Motor neuron (in vitro differentiated cells): ENCODE measurements at regions not wholly inside any gene's neighbourhood (a gene's known extent, or its start where the extent isn't known, plus 50 kb on each side); places are given as distances from the start of the nearest gene placed in this dataset.

Experiments used
- ATAC-seq, 8 experiments: fragments of 200-7000 bp; cut with Tn5 transposase; replicated peaks in 6 of 8; 2 replicates each; pipeline ENCODE4 v1.8.0; 2021; ENCODE audit warnings: mild to moderate bottlenecking in 8 of 8, moderate library complexity in 8 of 8
- H3K27ac ChIP-seq, 2 donors: fragments of 250-450 bp; sonication (Bioruptor Pico); 2 replicates each; pipeline ENCODE4 v1.9.0; 2021; ENCODE audit warnings: antibody characterized with exemption in 2 of 2, mild to moderate bottlenecking in 2 of 2, moderate library complexity in 1 of 2
- H3K4me1 ChIP-seq, 2 donors: fragments of 250-450 bp; sonication (Bioruptor Pico); replicated peaks in 1 of 2; 2 replicates each; pipeline ENCODE4 v1.6.1; 2021; ENCODE audit warnings: antibody characterized with exemption in 2 of 2, mild to moderate bottlenecking in 2 of 2, moderate library complexity in 1 of 2
- H3K4me3 ChIP-seq, 5 donors: fragments of 250-450 bp; sonication (Bioruptor Pico); 2 replicates each; pipeline ENCODE4 v1.9.0; 2021; ENCODE audit warnings: antibody characterized with exemption in 5 of 5, mild to moderate bottlenecking in 5 of 5, moderate library complexity in 4 of 5
- WGBS, 10 experiments: fragments of 450-650 bp; shearing (Covaris generic); methylation state at CpG; one replicate each; pipeline ENCODE4 v1.0.0; 2022; 5-methylcytosine and 5-hydroxymethylcytosine counted together
- in situ Hi-C, 9 experiments: fragments of 400-800 bp; cut with MboI; loops; one replicate each; pipeline ENCODE4 v1.15.0; 2021; ENCODE audit warnings: low sequenced_read_pairs in 9 of 9, low pct_unique_long_range_greater_than_20kb in 2 of 9; ENCODE audit not compliant: unreplicated experiment in 9 of 9

GRCh38 chr6:4584801-4585200 lies 191.4 kb upstream of the CDYL start:
- Histone ChIP-seq H3K4me1 (peaks cover 0 to 6% of the 10 kb centered on the region in 2 donors), H3K27ac (no peak overlapping the region), H3K4me3 (no peak overlapping the region)
- no peak for ATAC-seq
- 60 to 100% (median 82%) methylated on average over 1 to 4 of the region's 5 CpGs for WGBS, 10 experiments
- in situ Hi-C loops = no loop called here

GRCh38 chr6:4582506-4583417 lies 193.4 kb upstream of the CDYL start:
- peak in 2 of 8 experiments; percentile 40 to 66 for ATAC-seq
- no peak overlapping the region for H3K4me3 ChIP-seq
- WGBS, 10 experiments = 7 to 100% (median 69%) methylated on average over 1 to 5 of the region's 8 CpGs
- no peak overlapping the region for H3K27ac ChIP-seq
- peaks cover 0 to 7% of the 10 kb centered on the region in 2 donors for H3K4me1 ChIP-seq
- in situ Hi-C loops = no loop called here

- Histone ChIP-seq H3K27ac (no peak overlapping the region), H3K4me1 (peaks cover 0 to 13% of the 10 kb centered on the region in 2 donors), H3K4me3 (no peak overlapping the region)
- in situ Hi-C loops = no loop called here
- ATAC-seq = peak in 5 of 8 experiments; percentile 26 to 62 (median 38)
- 15 to 64% (median 53%) methylated on average over 1 to 6 of the region's 6 CpGs; no CpG with 5 or more reads in 1 of the 10 experiments for WGBS, 10 experiments
These were observed 194.5 kb upstream of the CDYL start for GRCh38 chr6:4581468-4582385.

- in situ Hi-C loops = no loop called here
- no peak overlapping the region for H3K27ac ChIP-seq
- 83 to 100% (median 100%) methylated on average over 1 of the region's 1 CpG; no CpG with 5 or more reads in 3 of the 10 experiments for WGBS, 10 experiments
- H3K4me3 ChIP-seq = no peak overlapping the region
- peaks cover 0 to 13% of the 10 kb centered on the region in 2 donors for H3K4me1 ChIP-seq
- ATAC-seq = no peak
These were observed 195.8 kb upstream of the CDYL start for GRCh38 chr6:4580361-4580760.

GRCh38 chr6:4577406-4577805 lies 198.8 kb upstream of the CDYL start:
- peak in 5 of 8 experiments; percentile 7 to 88 (median 47) for ATAC-seq
- in situ Hi-C loops = no loop called here
- no peak overlapping the region for H3K4me3 ChIP-seq

GRCh38 chr6:4575714-4576113 lies 200.5 kb upstream of the CDYL start:
- no peak overlapping the region for H3K4me3 ChIP-seq
- peak in 2 of 8 experiments; percentile 78 to 82 for ATAC-seq
- H3K4me1 ChIP-seq = peaks cover 0 to 6% of the 10 kb centered on the region in 2 donors
- in situ Hi-C loops = no loop called here
- H3K27ac ChIP-seq = no peak overlapping the region
- 0 to 100% (median 89%) methylated on average over 1 to 4 of the region's 5 CpGs; no CpG with 5 or more reads in 1 of the 10 experiments for WGBS, 10 experiments

More at GRCh38 chr6:4577406-4577805, 198.8 kb upstream of the CDYL start:
- 0 to 80% (median 49%) methylated on average over 1 to 2 of the region's 2 CpGs; no CpG with 5 or more reads in 2 of the 10 experiments for WGBS, 10 experiments
- Histone ChIP-seq H3K4me1 (peaks cover 0 to 11% of the 10 kb centered on the region in 2 donors), H3K27ac (no peak overlapping the region)

- in situ Hi-C loops = no loop called here
- Histone ChIP-seq H3K4me3 (no peak overlapping the region), H3K4me1 (peaks cover 0 to 6% of the 10 kb centered on the region in 2 donors), H3K27ac (no peak overlapping the region)
- 0 to 100% (median 61%) methylated on average over 1 to 2 of the region's 2 CpGs; no CpG with 5 or more reads in 4 of the 10 experiments for WGBS, 10 experiments
- peak in 2 of 8 experiments; percentile 38 to 55 for ATAC-seq
These were observed 202.2 kb upstream of the CDYL start for GRCh38 chr6:4574007-4574406.

- in situ Hi-C loops = no loop called here
- 70 to 97% (median 88%) methylated on average over 2 of the region's 2 CpGs for WGBS, 10 experiments
These were observed 205.2 kb upstream of the CDYL start for GRCh38 chr6:4571011-4571410.

GRCh38 chr6:4568138-4568537 lies 208.1 kb upstream of the CDYL start:
- no peak overlapping the region for H3K27ac ChIP-seq
- in situ Hi-C loops = no loop called here
- H3K4me1 ChIP-seq = peaks cover 14 to 22% of the 10 kb centered on the region in 2 donors
- H3K4me3 ChIP-seq = no peak overlapping the region
- 67 to 100% (median 78%) methylated on average over 1 to 4 of the region's 5 CpGs; no CpG with 5 or more reads in 5 of the 10 experiments for WGBS, 10 experiments
- ATAC-seq = no peak

More at GRCh38 chr6:4571011-4571410, 205.2 kb upstream of the CDYL start:
- Histone ChIP-seq H3K4me3 (no peak overlapping the region), H3K4me1 (peaks cover 0 to 12% of the 10 kb centered on the region in 2 donors), H3K27ac (no peak overlapping the region)
- no peak for ATAC-seq

GRCh38 chr6:4567141-4567540 lies 209.1 kb upstream of the CDYL start:
- in situ Hi-C loops = no loop called here
- 0 to 83% (median 58%) methylated on average over 1 to 3 of the region's 3 CpGs; no CpG with 5 or more reads in 1 of the 10 experiments for WGBS, 10 experiments
- ATAC-seq = peak in 4 of 8 experiments; percentile 24 to 74 (median 67)

GRCh38 chr6:4565301-4566250 lies 210.6 kb upstream of the CDYL start:
- Histone ChIP-seq H3K4me1 (peaks cover 17 to 22% of the 10 kb centered on the region in 2 donors), H3K27ac (peak overlapping the region in 1 of 2 donors; percentile 37), H3K4me3 (no peak overlapping the region)
- in situ Hi-C loops = no loop called here
- WGBS, 10 experiments = 60 to 100% (median 90%) methylated on average over 1 to 8 of the region's 17 CpGs; no CpG with 5 or more reads in 3 of the 10 experiments
- no peak for ATAC-seq

More at GRCh38 chr6:4567141-4567540, 209.1 kb upstream of the CDYL start:
- Histone ChIP-seq H3K4me3 (no peak overlapping the region), H3K27ac (no peak overlapping the region), H3K4me1 (peaks cover 17 to 22% of the 10 kb centered on the region in 2 donors)
